WTC11 (cell line): ENCODE measurements at regions not wholly inside any gene's neighbourhood (a gene's known extent, or its start where the extent isn't known, plus 50 kb on each side); places are given as distances from the start of the nearest gene placed in this dataset.

Experiments used
- ATAC-seq: fragments of 200-7000 bp; cut with Tn5 transposase; 2 replicates; pipeline ENCODE4 v1.10.0; 2021; ENCODE audit warnings: mild to moderate bottlenecking, moderate library complexity
- CTCF ChIA-PET: fragments of 300-600 bp; sonication (Branson Sonifier 250); formaldehyde crosslinking; loops from one replicate; lab custom pipeline; 2021; ENCODE audit warnings: antibody characterized with exemption; lab: Charles Lee
- POLR2A ChIA-PET: fragments of 350-600 bp; sonication (Branson Sonifier 250); formaldehyde crosslinking; loops from one replicate; lab custom pipeline; 2021; ENCODE audit warnings: antibody characterized with exemption; lab: Charles Lee
- DNase-seq: peaks from one replicate; pipeline ENCODE4 v3.0.0; 2021; ENCODE audit warnings: low spot score
- H3K27ac Mint-ChIP-seq: 2 replicates; pipeline ENCODE4 v1.8.0; 2021; ENCODE audit warnings: mixed read lengths
- H3K27me3 Mint-ChIP-seq: 2 replicates; pipeline ENCODE4 v1.8.0; 2021; ENCODE audit warnings: low read depth, mild to moderate bottlenecking, moderate library complexity, mixed read lengths
- H3K36me3 Mint-ChIP-seq: 2 replicates; pipeline ENCODE4 v1.8.0; 2021; ENCODE audit warnings: mixed read lengths
- H3K4me1 Mint-ChIP-seq: 2 replicates; pipeline ENCODE4 v1.8.0; 2022; ENCODE audit warnings: mixed read lengths
- H3K4me3 Mint-ChIP-seq: 2 replicates; pipeline ENCODE4 v1.8.0; 2021; ENCODE audit warnings: mild to moderate bottlenecking, moderate library complexity, mixed read lengths
- H3K9me3 Mint-ChIP-seq: 2 replicates; pipeline ENCODE4 v1.8.0; 2021; ENCODE audit warnings: mixed read lengths
- EMX1 ChIP-seq: fragments of 250-450 bp; sonication (Bioruptor Pico); IDR thresholded peaks from 2 replicates; pipeline ENCODE4 v1.8.0; 2021; ENCODE audit warnings: mild to moderate bottlenecking
- KAT7 ChIP-seq: sonication (generic); formaldehyde crosslinking; IDR thresholded peaks from 2 replicates; pipeline ENCODE4 v1.8.1; 2023; ENCODE audit warnings: missing genetic modification reagents, mild to moderate bottlenecking, borderline replicate concordance
- MXD4 ChIP-seq: fragments of 250-450 bp; sonication (Bioruptor Pico); IDR thresholded peaks from 2 replicates; pipeline ENCODE4 v1.8.0; 2021; ENCODE audit warnings: mild to moderate bottlenecking, moderate library complexity, borderline replicate concordance
- RORB ChIP-seq: fragments of 250-450 bp; sonication (Bioruptor Pico); IDR thresholded peaks from 2 replicates; pipeline ENCODE4 v1.9.0; 2021; ENCODE audit warnings: mild to moderate bottlenecking
- SOX15 ChIP-seq: fragments of 250-450 bp; sonication (Bioruptor Pico); IDR thresholded peaks from 2 replicates; pipeline ENCODE4 v1.9.0; 2021; ENCODE audit warnings: mild to moderate bottlenecking
- SP1 ChIP-seq: sonication (generic); formaldehyde crosslinking; conservative IDR thresholded peaks from 2 replicates; pipeline ENCODE4 v1.8.1; 2022; ENCODE audit warnings: missing genetic modification reagents
- TEAD1 ChIP-seq: sonication (generic); formaldehyde crosslinking; IDR thresholded peaks from 2 replicates; pipeline ENCODE4 v1.8.0; 2022; ENCODE audit warnings: mild to moderate bottlenecking, missing genetic modification reagents
- ZNF138 ChIP-seq: sonication (generic); formaldehyde crosslinking; conservative IDR thresholded peaks from 2 replicates; pipeline ENCODE4 v1.8.1; 2022; ENCODE audit warnings: mild to moderate bottlenecking, moderate library complexity, missing genetic modification reagents
- ZNF219 ChIP-seq: sonication (generic); formaldehyde crosslinking; IDR thresholded peaks from 2 replicates; pipeline ENCODE4 v1.8.0; 2023; ENCODE audit warnings: missing genetic modification reagents, mild to moderate bottlenecking, borderline replicate concordance
- ZNF232 ChIP-seq: sonication (generic); formaldehyde crosslinking; IDR thresholded peaks from 2 replicates; pipeline ENCODE4 v1.8.0; 2022; ENCODE audit warnings: mild to moderate bottlenecking, missing genetic modification reagents
- ZNF425 ChIP-seq: fragments of 250-450 bp; sonication (Bioruptor Pico); conservative IDR thresholded peaks from 2 replicates; pipeline ENCODE4 v1.9.0; 2021; ENCODE audit warnings: mild to moderate bottlenecking
- TF ChIP-seq, protein P1 (sequence below): sonication (generic); formaldehyde crosslinking; IDR thresholded peaks from 2 replicates; pipeline ENCODE4 v1.8.1; 2023; ENCODE audit warnings: mild to moderate bottlenecking, missing genetic modification reagents
- TF ChIP-seq, protein P2 (sequence below): sonication (generic); formaldehyde crosslinking; IDR thresholded peaks from 2 replicates; pipeline ENCODE4 v1.8.0; 2022; ENCODE audit warnings: mild to moderate bottlenecking, missing genetic modification reagents
- TF ChIP-seq, protein P3 (sequence below): sonication (generic); formaldehyde crosslinking; IDR thresholded peaks from 2 replicates; pipeline ENCODE4 v1.8.1; 2023; ENCODE audit warnings: mild to moderate bottlenecking, moderate library complexity, missing genetic modification reagents
- TF ChIP-seq, protein P4 (sequence below): sonication (generic); formaldehyde crosslinking; IDR thresholded peaks from 2 replicates; pipeline ENCODE4 v1.8.1; 2023; ENCODE audit warnings: mild to moderate bottlenecking, missing genetic modification reagents, borderline replicate concordance
- TF ChIP-seq, protein P5 (sequence below): fragments of 250-450 bp; sonication (Bioruptor Pico); IDR thresholded peaks from 2 replicates; pipeline ENCODE4 v1.9.0; 2021; ENCODE audit warnings: mild to moderate bottlenecking

DNA sequence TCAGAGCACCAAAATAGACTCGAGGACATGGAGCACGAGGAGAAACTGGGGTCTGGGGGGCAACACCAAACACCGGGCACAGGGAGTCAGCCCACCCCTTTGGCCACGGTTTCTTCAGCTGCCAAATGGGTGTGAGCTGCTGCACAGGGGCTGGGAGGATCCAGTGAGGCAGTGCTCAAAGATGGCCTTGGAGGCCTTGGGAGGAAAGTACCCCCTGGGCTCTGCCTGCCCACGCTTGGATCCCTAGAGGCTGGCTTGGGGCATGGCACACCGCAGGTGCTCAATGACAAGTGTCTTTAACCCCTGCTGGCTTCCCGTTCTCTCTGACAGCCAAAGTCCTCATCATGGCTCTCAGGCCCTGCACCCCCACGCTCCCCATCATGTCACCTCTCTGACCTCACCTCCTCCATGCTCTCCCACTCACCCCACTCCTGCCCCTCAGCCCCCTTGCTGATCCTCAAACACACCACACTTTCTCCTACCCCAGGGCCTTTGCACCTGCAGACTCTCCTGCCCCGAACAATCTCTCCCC, 190.3 kb downstream of the ANKRD60 start (continued):
- TF ChIP-seq, protein P1, sequence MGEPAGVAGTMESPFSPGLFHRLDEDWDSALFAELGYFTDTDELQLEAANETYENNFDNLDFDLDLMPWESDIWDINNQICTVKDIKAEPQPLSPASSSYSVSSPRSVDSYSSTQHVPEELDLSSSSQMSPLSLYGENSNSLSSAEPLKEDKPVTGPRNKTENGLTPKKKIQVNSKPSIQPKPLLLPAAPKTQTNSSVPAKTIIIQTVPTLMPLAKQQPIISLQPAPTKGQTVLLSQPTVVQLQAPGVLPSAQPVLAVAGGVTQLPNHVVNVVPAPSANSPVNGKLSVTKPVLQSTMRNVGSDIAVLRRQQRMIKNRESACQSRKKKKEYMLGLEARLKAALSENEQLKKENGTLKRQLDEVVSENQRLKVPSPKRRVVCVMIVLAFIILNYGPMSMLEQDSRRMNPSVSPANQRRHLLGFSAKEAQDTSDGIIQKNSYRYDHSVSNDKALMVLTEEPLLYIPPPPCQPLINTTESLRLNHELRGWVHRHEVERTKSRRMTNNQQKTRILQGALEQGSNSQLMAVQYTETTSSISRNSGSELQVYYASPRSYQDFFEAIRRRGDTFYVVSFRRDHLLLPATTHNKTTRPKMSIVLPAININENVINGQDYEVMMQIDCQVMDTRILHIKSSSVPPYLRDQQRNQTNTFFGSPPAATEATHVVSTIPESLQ (CRISPR knock-in tag), result no peak
- TF ChIP-seq, protein P2, sequence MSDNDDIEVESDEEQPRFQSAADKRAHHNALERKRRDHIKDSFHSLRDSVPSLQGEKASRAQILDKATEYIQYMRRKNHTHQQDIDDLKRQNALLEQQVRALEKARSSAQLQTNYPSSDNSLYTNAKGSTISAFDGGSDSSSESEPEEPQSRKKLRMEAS (CRISPR knock-in tag), result no peak
- no peak for TF ChIP-seq ZNF138

GRCh38 chr20:58037631-58038030, 190.8 kb downstream of the ANKRD60 start:
- ATAC-seq (no peak), DNase-seq (no peak)
- H3K4me3 Mint-ChIP-seq, result no peak overlapping the region
- no peaks in the 10 kb centered on the region for H3K36me3 Mint-ChIP-seq
- TF ChIP-seq, protein P3, sequence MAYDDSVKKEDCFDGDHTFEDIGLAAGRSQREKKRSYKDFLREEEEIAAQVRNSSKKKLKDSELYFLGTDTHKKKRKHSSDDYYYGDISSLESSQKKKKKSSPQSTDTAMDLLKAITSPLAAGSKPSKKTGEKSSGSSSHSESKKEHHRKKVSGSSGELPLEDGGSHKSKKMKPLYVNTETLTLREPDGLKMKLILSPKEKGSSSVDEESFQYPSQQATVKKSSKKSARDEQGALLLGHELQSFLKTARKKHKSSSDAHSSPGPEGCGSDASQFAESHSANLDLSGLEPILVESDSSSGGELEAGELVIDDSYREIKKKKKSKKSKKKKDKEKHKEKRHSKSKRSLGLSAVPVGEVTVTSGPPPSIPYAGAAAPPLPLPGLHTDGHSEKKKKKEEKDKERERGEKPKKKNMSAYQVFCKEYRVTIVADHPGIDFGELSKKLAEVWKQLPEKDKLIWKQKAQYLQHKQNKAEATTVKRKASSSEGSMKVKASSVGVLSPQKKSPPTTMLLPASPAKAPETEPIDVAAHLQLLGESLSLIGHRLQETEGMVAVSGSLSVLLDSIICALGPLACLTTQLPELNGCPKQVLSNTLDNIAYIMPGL, result no peak
- TF ChIP-seq RORB (CRISPR knock-in tag) (no peak), ZNF232 (CRISPR knock-in tag) (no peak), TEAD1 (no peak), SP1 (CRISPR knock-in tag) (no peak)
- TF ChIP-seq, protein P4, sequence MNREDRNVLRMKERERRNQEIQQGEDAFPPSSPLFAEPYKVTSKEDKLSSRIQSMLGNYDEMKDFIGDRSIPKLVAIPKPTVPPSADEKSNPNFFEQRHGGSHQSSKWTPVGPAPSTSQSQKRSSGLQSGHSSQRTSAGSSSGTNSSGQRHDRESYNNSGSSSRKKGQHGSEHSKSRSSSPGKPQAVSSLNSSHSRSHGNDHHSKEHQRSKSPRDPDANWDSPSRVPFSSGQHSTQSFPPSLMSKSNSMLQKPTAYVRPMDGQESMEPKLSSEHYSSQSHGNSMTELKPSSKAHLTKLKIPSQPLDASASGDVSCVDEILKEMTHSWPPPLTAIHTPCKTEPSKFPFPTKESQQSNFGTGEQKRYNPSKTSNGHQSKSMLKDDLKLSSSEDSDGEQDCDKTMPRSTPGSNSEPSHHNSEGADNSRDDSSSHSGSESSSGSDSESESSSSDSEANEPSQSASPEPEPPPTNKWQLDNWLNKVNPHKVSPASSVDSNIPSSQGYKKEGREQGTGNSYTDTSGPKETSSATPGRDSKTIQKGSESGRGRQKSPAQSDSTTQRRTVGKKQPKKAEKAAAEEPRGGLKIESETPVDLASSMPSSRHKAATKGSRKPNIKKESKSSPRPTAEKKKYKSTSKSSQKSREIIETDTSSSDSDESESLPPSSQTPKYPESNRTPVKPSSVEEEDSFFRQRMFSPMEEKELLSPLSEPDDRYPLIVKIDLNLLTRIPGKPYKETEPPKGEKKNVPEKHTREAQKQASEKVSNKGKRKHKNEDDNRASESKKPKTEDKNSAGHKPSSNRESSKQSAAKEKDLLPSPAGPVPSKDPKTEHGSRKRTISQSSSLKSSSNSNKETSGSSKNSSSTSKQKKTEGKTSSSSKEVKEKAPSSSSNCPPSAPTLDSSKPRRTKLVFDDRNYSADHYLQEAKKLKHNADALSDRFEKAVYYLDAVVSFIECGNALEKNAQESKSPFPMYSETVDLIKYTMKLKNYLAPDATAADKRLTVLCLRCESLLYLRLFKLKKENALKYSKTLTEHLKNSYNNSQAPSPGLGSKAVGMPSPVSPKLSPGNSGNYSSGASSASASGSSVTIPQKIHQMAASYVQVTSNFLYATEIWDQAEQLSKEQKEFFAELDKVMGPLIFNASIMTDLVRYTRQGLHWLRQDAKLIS (CRISPR knock-in tag), result no peak
- H3K27ac Mint-ChIP-seq, result no peak overlapping the region
- peaks cover 4% of the 10 kb centered on the region for H3K4me1 Mint-ChIP-seq
- CTCF ChIA-PET, result no interaction called here
- no peaks in the 10 kb centered on the region for H3K9me3 Mint-ChIP-seq
- POLR2A ChIA-PET, result interaction anchor here (0.7 kb wide), 1 partner anchor 138 kb away, joined by 3 read pairs; no protein-coding TSS in a partner anchor
- H3K27me3 Mint-ChIP-seq, result peaks cover 2% of the 10 kb centered on the region; the same call in 1 of the 2 replicates

DNA sequence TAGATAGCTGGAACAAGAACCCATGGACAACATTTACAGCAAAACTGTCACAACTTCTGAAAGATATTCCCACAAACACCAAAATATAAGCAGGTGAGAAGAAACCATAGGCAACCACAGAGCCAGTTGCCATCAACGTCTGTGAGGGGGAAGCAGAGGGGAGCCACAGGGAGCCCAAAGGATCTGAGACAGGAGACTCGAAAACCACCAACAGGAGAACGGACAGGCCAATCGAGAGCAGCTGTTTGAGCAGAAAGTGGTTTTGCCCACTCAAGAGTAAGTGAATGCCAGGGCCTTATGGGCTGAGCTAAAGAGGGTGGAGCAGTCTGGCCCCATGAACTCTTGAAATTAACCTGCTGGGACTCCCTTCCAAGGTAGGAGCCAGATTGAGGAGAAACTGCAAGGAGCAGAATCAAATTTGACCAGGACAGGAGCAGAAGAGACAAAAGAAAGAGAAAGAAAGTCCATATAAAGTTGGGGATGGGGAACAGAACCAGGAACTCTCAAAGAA, 195.4 kb downstream of the ANKRD60 start:
- no peak overlapping the region for H3K27ac Mint-ChIP-seq
- no peak for ATAC-seq
- no peaks in the 10 kb centered on the region for H3K36me3 Mint-ChIP-seq
- no peaks in the 10 kb centered on the region for H3K9me3 Mint-ChIP-seq
- ChIA-PET POLR2A (no interaction called here), CTCF (no interaction called here)
- H3K27me3 Mint-ChIP-seq, result no peaks in the 10 kb centered on the region
- H3K4me3 Mint-ChIP-seq, result no peak overlapping the region
- no peak for TF ChIP-seq ZNF425 (CRISPR knock-in tag)
- no peak for TF ChIP-seq SOX15
- TF ChIP-seq KAT7, result no peak
- TF ChIP-seq ZNF219 (CRISPR knock-in tag), result no peak
- TF ChIP-seq EMX1 (CRISPR knock-in tag), result no peak
- no peak for TF ChIP-seq MXD4
- TF ChIP-seq, protein P5, sequence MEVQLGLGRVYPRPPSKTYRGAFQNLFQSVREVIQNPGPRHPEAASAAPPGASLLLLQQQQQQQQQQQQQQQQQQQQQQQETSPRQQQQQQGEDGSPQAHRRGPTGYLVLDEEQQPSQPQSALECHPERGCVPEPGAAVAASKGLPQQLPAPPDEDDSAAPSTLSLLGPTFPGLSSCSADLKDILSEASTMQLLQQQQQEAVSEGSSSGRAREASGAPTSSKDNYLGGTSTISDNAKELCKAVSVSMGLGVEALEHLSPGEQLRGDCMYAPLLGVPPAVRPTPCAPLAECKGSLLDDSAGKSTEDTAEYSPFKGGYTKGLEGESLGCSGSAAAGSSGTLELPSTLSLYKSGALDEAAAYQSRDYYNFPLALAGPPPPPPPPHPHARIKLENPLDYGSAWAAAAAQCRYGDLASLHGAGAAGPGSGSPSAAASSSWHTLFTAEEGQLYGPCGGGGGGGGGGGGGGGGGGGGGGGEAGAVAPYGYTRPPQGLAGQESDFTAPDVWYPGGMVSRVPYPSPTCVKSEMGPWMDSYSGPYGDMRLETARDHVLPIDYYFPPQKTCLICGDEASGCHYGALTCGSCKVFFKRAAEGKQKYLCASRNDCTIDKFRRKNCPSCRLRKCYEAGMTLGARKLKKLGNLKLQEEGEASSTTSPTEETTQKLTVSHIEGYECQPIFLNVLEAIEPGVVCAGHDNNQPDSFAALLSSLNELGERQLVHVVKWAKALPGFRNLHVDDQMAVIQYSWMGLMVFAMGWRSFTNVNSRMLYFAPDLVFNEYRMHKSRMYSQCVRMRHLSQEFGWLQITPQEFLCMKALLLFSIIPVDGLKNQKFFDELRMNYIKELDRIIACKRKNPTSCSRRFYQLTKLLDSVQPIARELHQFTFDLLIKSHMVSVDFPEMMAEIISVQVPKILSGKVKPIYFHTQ (CRISPR knock-in tag), result no peak
- no peak for DNase-seq
- no peaks in the 10 kb centered on the region for H3K4me1 Mint-ChIP-seq
